ENCODE measurements at regions not wholly inside any gene's neighbourhood (a gene's known extent, or its start where the extent isn't known, plus 50 kb on each side); places are given as distances from the start of the nearest gene placed in this dataset.

GRCh38 chr10:43820663-43821062, 172.0 kb upstream of the ZNF32 start:
- H3K4me3 ChIP-seq (ENCODE audit: low read depth, low read length) = no peak overlapping the region
- TF ChIP-seq CTCF (IDR thresholded peaks at IDR 0.05; ENCODE audit: insufficient read depth, low read length, severe bottlenecking) = no peak
- FAIRE-seq (no peak), DNase-seq (ENCODE audit: low read depth) (no peak)
- H3K27me3 ChIP-seq (ENCODE audit: control insufficient read depth, insufficient read depth, low read length) = no peaks in the 10 kb centered on the region
- H3K36me3 ChIP-seq (ENCODE audit: control insufficient read depth, insufficient read depth, low read length) = no peaks in the 10 kb centered on the region

GRCh38 chr10:43819464-43820230, 171.0 kb upstream of the ZNF32 start:
- FAIRE-seq (no peak), DNase-seq (ENCODE audit: low read depth) (no peak)
- Histone ChIP-seq H3K27me3 (ENCODE audit: control insufficient read depth, insufficient read depth, low read length) (no peaks in the 10 kb centered on the region), H3K4me3 (ENCODE audit: low read depth, low read length) (no peak overlapping the region), H3K36me3 (ENCODE audit: control insufficient read depth, insufficient read depth, low read length) (no peaks in the 10 kb centered on the region)
- no peak for TF ChIP-seq CTCF (IDR thresholded peaks at IDR 0.05; ENCODE audit: insufficient read depth, low read length, severe bottlenecking)

- no peak for FAIRE-seq
- no peak for TF ChIP-seq CTCF (IDR thresholded peaks at IDR 0.05; ENCODE audit: insufficient read depth, low read length, severe bottlenecking)
- no peak overlapping the region for H3K4me3 ChIP-seq (ENCODE audit: low read depth, low read length)
- H3K36me3 ChIP-seq (ENCODE audit: control insufficient read depth, insufficient read depth, low read length) = no peaks in the 10 kb centered on the region
- no peak for DNase-seq (ENCODE audit: low read depth)
- no peaks in the 10 kb centered on the region for H3K27me3 ChIP-seq (ENCODE audit: control insufficient read depth, insufficient read depth, low read length)
Measured at GRCh38 chr10:43818687-43819086, 170.0 kb upstream of the ZNF32 start.

- Histone ChIP-seq H3K36me3 (ENCODE audit: control insufficient read depth, insufficient read depth, low read length) (no peaks in the 10 kb centered on the region), H3K27me3 (ENCODE audit: control insufficient read depth, insufficient read depth, low read length) (no peaks in the 10 kb centered on the region), H3K4me3 (ENCODE audit: low read depth, low read length) (no peak overlapping the region)
- no peak for FAIRE-seq
- DNase-seq (ENCODE audit: low read depth) = no peak
- TF ChIP-seq CTCF (IDR thresholded peaks at IDR 0.05; ENCODE audit: insufficient read depth, low read length, severe bottlenecking) = no peak
Measured at GRCh38 chr10:43817368-43817767, 168.7 kb upstream of the ZNF32 start.

- DNase-seq (ENCODE audit: low read depth) (no peak), FAIRE-seq (peak; percentile 18)
- no peaks in the 10 kb centered on the region for H3K36me3 ChIP-seq (ENCODE audit: control insufficient read depth, insufficient read depth, low read length)
- no peak overlapping the region for H3K4me3 ChIP-seq (ENCODE audit: low read depth, low read length)
- H3K27me3 ChIP-seq (ENCODE audit: control insufficient read depth, insufficient read depth, low read length) = no peaks in the 10 kb centered on the region
- no peak for TF ChIP-seq CTCF (IDR thresholded peaks at IDR 0.05; ENCODE audit: insufficient read depth, low read length, severe bottlenecking)
Measured at GRCh38 chr10:43816351-43817321, 168.0 kb upstream of the ZNF32 start.

Data from bronchial epithelial cell (primary cell).